K562 (cell line): ENCODE measurements at regions not wholly inside any gene's neighbourhood (a gene's known extent, or its start where the extent isn't known, plus 50 kb on each side); places are given as distances from the start of the nearest gene placed in this dataset.

Experiments
- BRD4 ChIP-seq: fragments of 200-600 bp; sonication (generic); IDR thresholded peaks from 2 replicates; pipeline ENCODE4 v1.6.1; 2017; ENCODE audit warnings: inconsistent platforms
- GMEB1 ChIP-seq: fragments of 250-450 bp; sonication (Bioruptor Pico); IDR thresholded peaks from 2 replicates; pipeline ENCODE4 v1.4.0; 2020; ENCODE audit warnings: mild to moderate bottlenecking
- HBP1 ChIP-seq: fragments of 450-650 bp; formaldehyde crosslinking; IDR thresholded peaks from 2 replicates; pipeline ENCODE4 v1.4.0; 2022; ENCODE audit warnings: missing genetic modification characterization
- IRF1 ChIP-seq: sonication (generic); formaldehyde crosslinking; IDR thresholded peaks from 2 replicates; pipeline ENCODE4 v1.8.0; 2022; ENCODE audit warnings: missing genetic modification reagents, mild to moderate bottlenecking, borderline replicate concordance
- MYBL2 ChIP-seq, 2 experiments: fragments of 450-650 bp in 1 of 2; sonication (generic) in 1 of 2; formaldehyde crosslinking in 1 of 2; IDR thresholded peaks; 2 replicates each; pipeline versions ENCODE4 v1.6.1 to v1.8.1; 2017 to 2022; ENCODE audit warnings: borderline replicate concordance in 1 of 2, inconsistent platforms in 1 of 2, low read depth in 1 of 2, mild to moderate bottlenecking in 1 of 2, missing genetic modification reagents in 1 of 2, moderate library complexity in 1 of 2
- SP2 ChIP-seq: IDR thresholded peaks from 2 replicates; pipeline ENCODE4 v1.6.1; 2011; ENCODE audit warnings: mild to moderate bottlenecking, low read depth, low read length, moderate library complexity; ENCODE audit not compliant: poor library complexity, severe bottlenecking; ENCODE audit errors: extremely low read depth
- THAP12 ChIP-seq: fragments of 250-450 bp; sonication (Bioruptor Pico); IDR thresholded peaks from 2 replicates; pipeline ENCODE4 v1.9.0; 2021; ENCODE audit warnings: mild to moderate bottlenecking, inconsistent platforms
- ZBTB8A ChIP-seq: fragments of 450-650 bp; IDR thresholded peaks from 2 replicates; pipeline ENCODE4 v1.6.1; 2018; ENCODE audit warnings: mild to moderate bottlenecking, moderate library complexity; ENCODE audit not compliant: partially characterized antibody
- ZNF280A ChIP-seq: fragments of 450-650 bp; IDR thresholded peaks from 2 replicates; pipeline ENCODE4 v1.6.1; 2018; ENCODE audit warnings: mild to moderate bottlenecking, low read depth; ENCODE audit not compliant: partially characterized antibody

- TF ChIP-seq ZNF280A (no peak), HBP1 (no peak), BRD4 (no peak), THAP12 (CRISPR knock-in tag) (no peak), MYBL2 (IDR thresholded peaks at IDR 0.05; ENCODE audit: low read depth) (no peak), MYBL2 (CRISPR knock-in tag; IDR thresholded peaks at IDR 0.05; ENCODE audit: borderline replicate concordance) (no peak), SP2 (no peak), IRF1 (CRISPR knock-in tag) (no peak), GMEB1 (CRISPR knock-in tag) (no peak), ZBTB8A (no peak)
- TF ChIP-seq, all 486 proteins: peak for 0
Observed at GRCh38 chr20:58149437-58150091, 78.9 kb downstream of the ANKRD60 start (continued).
